ENCODE measurements at regions not wholly inside any gene's neighbourhood (a gene's known extent, or its start where the extent isn't known, plus 50 kb on each side); places are given as distances from the start of the nearest gene placed in this dataset.

- no peaks in the 10 kb centered on the region for H3K9me2 ChIP-seq (replicated peaks; ENCODE audit: control insufficient read depth, low read length)
- no peak for TF ChIP-seq EZH2phosphoT487 (IDR thresholded peaks at IDR 0.05; ENCODE audit: borderline replicate concordance, low read length)
- no peak for TF ChIP-seq CTCF (IDR thresholded peaks at IDR 0.05; ENCODE audit: low read depth, low read length, poor library complexity, severe bottlenecking)
- H3K4me2 ChIP-seq (ENCODE audit: low read length) = no peak overlapping the region
- no peak overlapping the region for H3K4me3 ChIP-seq (ENCODE audit: low read length)
- no peaks in the 10 kb centered on the region for H4K20me1 ChIP-seq (ENCODE audit: control insufficient read depth, insufficient read depth, low read depth, low read length)
- H3K79me2 ChIP-seq (ENCODE audit: control insufficient read depth, low read length) = no peaks in the 10 kb centered on the region
- no peaks in the 10 kb centered on the region for H3F3A ChIP-seq (ENCODE audit: control insufficient read depth, insufficient read depth)
- no peaks in the 10 kb centered on the region for H3K27me3 ChIP-seq (ENCODE audit: control insufficient read depth, low read length)
- H3K4me1 ChIP-seq (ENCODE audit: control insufficient read depth, low read length) = no peaks in the 10 kb centered on the region
- no peaks in the 10 kb centered on the region for H3K36me3 ChIP-seq (ENCODE audit: control insufficient read depth, low read length)
- no peaks in the 10 kb centered on the region for H3K9me3 ChIP-seq (ENCODE audit: control insufficient read depth, insufficient read depth, low read length)
- H3K27ac ChIP-seq (ENCODE audit: low read depth, low read length) = no peak overlapping the region
Observed at GRCh38 chr6:145489583-145489982, 245.7 kb downstream of the EPM2A start.

- H3K27me3 ChIP-seq (ENCODE audit: control insufficient read depth, low read length) = no peaks in the 10 kb centered on the region
- H3K9me3 ChIP-seq (ENCODE audit: control insufficient read depth, insufficient read depth, low read length) = no peaks in the 10 kb centered on the region
- TF ChIP-seq CTCF (IDR thresholded peaks at IDR 0.05; ENCODE audit: low read depth, low read length, poor library complexity, severe bottlenecking) = no peak
- TF ChIP-seq EZH2phosphoT487 (IDR thresholded peaks at IDR 0.05; ENCODE audit: borderline replicate concordance, low read length) = no peak
- H3K4me3 ChIP-seq (ENCODE audit: low read length) = no peak overlapping the region
- H3F3A ChIP-seq (ENCODE audit: control insufficient read depth, insufficient read depth) = no peaks in the 10 kb centered on the region
- H3K27ac ChIP-seq (ENCODE audit: low read depth, low read length) = no peak overlapping the region
- no peaks in the 10 kb centered on the region for H3K36me3 ChIP-seq (ENCODE audit: control insufficient read depth, low read length)
- H3K4me2 ChIP-seq (ENCODE audit: low read length) = no peak overlapping the region
- H3K4me1 ChIP-seq (ENCODE audit: control insufficient read depth, low read length) = no peaks in the 10 kb centered on the region
- no peaks in the 10 kb centered on the region for H4K20me1 ChIP-seq (ENCODE audit: control insufficient read depth, insufficient read depth, low read depth, low read length)
- no peaks in the 10 kb centered on the region for H3K79me2 ChIP-seq (ENCODE audit: control insufficient read depth, low read length)
- H3K9me2 ChIP-seq (replicated peaks; ENCODE audit: control insufficient read depth, low read length) = no peaks in the 10 kb centered on the region
Observed at GRCh38 chr6:145490068-145490467, 245.3 kb downstream of the EPM2A start.

GRCh38 chr6:145491126-145491525 is 244.2 kb downstream of the EPM2A start:
- H3K4me2 ChIP-seq (ENCODE audit: low read length) = no peak overlapping the region
- no peak for TF ChIP-seq CTCF (IDR thresholded peaks at IDR 0.05; ENCODE audit: low read depth, low read length, poor library complexity, severe bottlenecking)
- no peak for TF ChIP-seq EZH2phosphoT487 (IDR thresholded peaks at IDR 0.05; ENCODE audit: borderline replicate concordance, low read length)
- H4K20me1 ChIP-seq (ENCODE audit: control insufficient read depth, insufficient read depth, low read depth, low read length) = no peaks in the 10 kb centered on the region
- no peak overlapping the region for H3K27ac ChIP-seq (ENCODE audit: low read depth, low read length)
- no peaks in the 10 kb centered on the region for H3K36me3 ChIP-seq (ENCODE audit: control insufficient read depth, low read length)
- H3K27me3 ChIP-seq (ENCODE audit: control insufficient read depth, low read length) = no peaks in the 10 kb centered on the region
- no peaks in the 10 kb centered on the region for H3K4me1 ChIP-seq (ENCODE audit: control insufficient read depth, low read length)
- H3F3A ChIP-seq (ENCODE audit: control insufficient read depth, insufficient read depth) = no peaks in the 10 kb centered on the region
- H3K9me2 ChIP-seq (replicated peaks; ENCODE audit: control insufficient read depth, low read length) = no peaks in the 10 kb centered on the region
- H3K4me3 ChIP-seq (ENCODE audit: low read length) = no peak overlapping the region
- H3K9me3 ChIP-seq (ENCODE audit: control insufficient read depth, insufficient read depth, low read length) = no peaks in the 10 kb centered on the region
- no peaks in the 10 kb centered on the region for H3K79me2 ChIP-seq (ENCODE audit: control insufficient read depth, low read length)

GRCh38 chr6:145497006-145497405 is 238.3 kb downstream of the EPM2A start:
- H3K4me3 ChIP-seq (ENCODE audit: low read length) = no peak overlapping the region
- no peak for TF ChIP-seq CTCF (IDR thresholded peaks at IDR 0.05; ENCODE audit: low read depth, low read length, poor library complexity, severe bottlenecking)
- TF ChIP-seq EZH2phosphoT487 (IDR thresholded peaks at IDR 0.05; ENCODE audit: borderline replicate concordance, low read length) = no peak
- H3K9me3 ChIP-seq (ENCODE audit: control insufficient read depth, insufficient read depth, low read length) = no peaks in the 10 kb centered on the region
- H3K36me3 ChIP-seq (ENCODE audit: control insufficient read depth, low read length) = no peaks in the 10 kb centered on the region
- H3K27ac ChIP-seq (ENCODE audit: low read depth, low read length) = no peak overlapping the region
- H3K79me2 ChIP-seq (ENCODE audit: control insufficient read depth, low read length) = no peaks in the 10 kb centered on the region
- H3F3A ChIP-seq (ENCODE audit: control insufficient read depth, insufficient read depth) = no peaks in the 10 kb centered on the region
- H3K4me1 ChIP-seq (ENCODE audit: control insufficient read depth, low read length) = no peaks in the 10 kb centered on the region
- H4K20me1 ChIP-seq (ENCODE audit: control insufficient read depth, insufficient read depth, low read depth, low read length) = no peaks in the 10 kb centered on the region
- H3K4me2 ChIP-seq (ENCODE audit: low read length) = no peak overlapping the region
- no peaks in the 10 kb centered on the region for H3K27me3 ChIP-seq (ENCODE audit: control insufficient read depth, low read length)
- no peaks in the 10 kb centered on the region for H3K9me2 ChIP-seq (replicated peaks; ENCODE audit: control insufficient read depth, low read length)
